WTC11 (cell line): ENCODE measurements at regions not wholly inside any gene's neighbourhood (a gene's known extent, or its start where the extent isn't known, plus 50 kb on each side); places are given as distances from the start of the nearest gene placed in this dataset.

Experiments used
- ATAC-seq: fragments of 200-7000 bp; cut with Tn5 transposase; 2 replicates; pipeline ENCODE4 v1.10.0; 2021; ENCODE audit warnings: mild to moderate bottlenecking, moderate library complexity
- CTCF ChIA-PET: fragments of 300-600 bp; sonication (Branson Sonifier 250); formaldehyde crosslinking; loops from one replicate; lab custom pipeline; 2021; ENCODE audit warnings: antibody characterized with exemption; lab: Charles Lee
- POLR2A ChIA-PET: fragments of 350-600 bp; sonication (Branson Sonifier 250); formaldehyde crosslinking; loops from one replicate; lab custom pipeline; 2021; ENCODE audit warnings: antibody characterized with exemption; lab: Charles Lee
- DNase-seq: peaks from one replicate; pipeline ENCODE4 v3.0.0; 2021; ENCODE audit warnings: low spot score
- H3K27ac Mint-ChIP-seq: 2 replicates; pipeline ENCODE4 v1.8.0; 2021; ENCODE audit warnings: mixed read lengths
- H3K27me3 Mint-ChIP-seq: 2 replicates; pipeline ENCODE4 v1.8.0; 2021; ENCODE audit warnings: low read depth, mild to moderate bottlenecking, moderate library complexity, mixed read lengths
- H3K36me3 Mint-ChIP-seq: 2 replicates; pipeline ENCODE4 v1.8.0; 2021; ENCODE audit warnings: mixed read lengths
- H3K4me1 Mint-ChIP-seq: 2 replicates; pipeline ENCODE4 v1.8.0; 2022; ENCODE audit warnings: mixed read lengths
- H3K4me3 Mint-ChIP-seq: 2 replicates; pipeline ENCODE4 v1.8.0; 2021; ENCODE audit warnings: mild to moderate bottlenecking, moderate library complexity, mixed read lengths
- H3K9me3 Mint-ChIP-seq: 2 replicates; pipeline ENCODE4 v1.8.0; 2021; ENCODE audit warnings: mixed read lengths
- AR ChIP-seq: fragments of 250-450 bp; sonication (Bioruptor Pico); IDR thresholded peaks from 2 replicates; pipeline ENCODE4 v1.9.0; 2021; ENCODE audit warnings: mild to moderate bottlenecking
- CREM ChIP-seq: sonication (generic); formaldehyde crosslinking; IDR thresholded peaks from 2 replicates; pipeline ENCODE4 v1.8.1; 2022; ENCODE audit warnings: mild to moderate bottlenecking, missing genetic modification reagents, moderate library complexity
- E2F4 ChIP-seq: sonication (generic); formaldehyde crosslinking; IDR thresholded peaks from 2 replicates; pipeline ENCODE4 v1.8.1; 2022; ENCODE audit warnings: low read depth, mild to moderate bottlenecking, moderate library complexity, missing genetic modification reagents, borderline replicate concordance
- ESRRA ChIP-seq: sonication (generic); formaldehyde crosslinking; IDR thresholded peaks from 2 replicates; pipeline ENCODE4 v1.8.1; 2022; ENCODE audit warnings: mild to moderate bottlenecking, missing genetic modification reagents, borderline replicate concordance
- FOXK1 ChIP-seq: sonication (generic); formaldehyde crosslinking; IDR thresholded peaks from 2 replicates; pipeline ENCODE4 v1.8.0; 2022; ENCODE audit warnings: mild to moderate bottlenecking, moderate library complexity, missing genetic modification reagents
- FOXP4 ChIP-seq: sonication (generic); formaldehyde crosslinking; IDR thresholded peaks from 2 replicates; pipeline ENCODE4 v1.8.0; 2022; ENCODE audit warnings: mild to moderate bottlenecking, missing genetic modification reagents
- GABPB1 ChIP-seq: sonication (generic); formaldehyde crosslinking; IDR thresholded peaks from 2 replicates; pipeline ENCODE4 v1.8.1; 2023; ENCODE audit warnings: mild to moderate bottlenecking, missing genetic modification reagents
- JAZF1 ChIP-seq: fragments of 250-450 bp; sonication (Bioruptor Pico); IDR thresholded peaks from 2 replicates; pipeline ENCODE4 v1.9.0; 2021; ENCODE audit warnings: moderate library complexity, mild to moderate bottlenecking, inconsistent platforms
- MYBL2 ChIP-seq: sonication (generic); formaldehyde crosslinking; IDR thresholded peaks from 2 replicates; pipeline ENCODE4 v1.8.1; 2023; ENCODE audit warnings: mild to moderate bottlenecking, moderate library complexity, missing genetic modification reagents
- NR1H2 ChIP-seq: sonication (generic); formaldehyde crosslinking; IDR thresholded peaks from 2 replicates; pipeline ENCODE4 v1.9.0; 2021; ENCODE audit warnings: mild to moderate bottlenecking, moderate library complexity, missing genetic modification reagents
- RELA ChIP-seq: sonication (generic); formaldehyde crosslinking; IDR thresholded peaks from 2 replicates; pipeline ENCODE4 v1.8.1; 2022; ENCODE audit warnings: missing genetic modification reagents, mild to moderate bottlenecking, borderline replicate concordance
- RORB ChIP-seq: fragments of 250-450 bp; sonication (Bioruptor Pico); IDR thresholded peaks from 2 replicates; pipeline ENCODE4 v1.9.0; 2021; ENCODE audit warnings: mild to moderate bottlenecking
- STAT6 ChIP-seq: sonication (generic); formaldehyde crosslinking; conservative IDR thresholded peaks from 2 replicates; pipeline ENCODE4 v1.8.1; 2023; ENCODE audit warnings: mild to moderate bottlenecking, low read depth, missing genetic modification reagents, moderate library complexity
- ZBTB43 ChIP-seq: sonication (generic); formaldehyde crosslinking; IDR thresholded peaks from 2 replicates; pipeline ENCODE4 v1.8.1; 2023; ENCODE audit warnings: mild to moderate bottlenecking, missing genetic modification reagents
- ZNF121 ChIP-seq: sonication (generic); formaldehyde crosslinking; IDR thresholded peaks from 2 replicates; pipeline ENCODE4 v1.8.0; 2023; ENCODE audit warnings: missing genetic modification reagents
- ZNF138 ChIP-seq: sonication (generic); formaldehyde crosslinking; conservative IDR thresholded peaks from 2 replicates; pipeline ENCODE4 v1.8.1; 2022; ENCODE audit warnings: mild to moderate bottlenecking, moderate library complexity, missing genetic modification reagents
- ZNF396 ChIP-seq: fragments of 250-450 bp; sonication (Bioruptor Pico); IDR thresholded peaks from 2 replicates; pipeline ENCODE4 v1.8.0; 2021; ENCODE audit warnings: mild to moderate bottlenecking, moderate library complexity, borderline replicate concordance
- ZNF416 ChIP-seq: fragments of 250-450 bp; sonication (Bioruptor Pico); IDR thresholded peaks from 2 replicates; pipeline ENCODE4 v1.9.0; 2021; ENCODE audit warnings: mild to moderate bottlenecking, inconsistent platforms
- ZNF671 ChIP-seq: fragments of 250-450 bp; sonication (Bioruptor Pico); IDR thresholded peaks from 2 replicates; pipeline ENCODE4 v1.8.0; 2021; ENCODE audit warnings: mild to moderate bottlenecking

GRCh38 chr14:22428700-22429291, 160.2 kb downstream of the DAD1 start (continued):
- TF ChIP-seq ESRRA (CRISPR knock-in tag) (no peak), ZBTB43 (CRISPR knock-in tag) (no peak), ZNF121 (CRISPR knock-in tag) (no peak), FOXP4 (CRISPR knock-in tag) (no peak)

- POLR2A ChIA-PET: no interaction called here
- TF ChIP-seq GABPB1 (CRISPR knock-in tag) (peak; percentile 90), MYBL2 (CRISPR knock-in tag) (no peak)
- no peak for DNase-seq
- no peak overlapping the region for H3K27ac Mint-ChIP-seq
- no peaks in the 10 kb centered on the region for H3K9me3 Mint-ChIP-seq
- H3K4me1 Mint-ChIP-seq: peaks cover 6% of the 10 kb centered on the region
- H3K4me3 Mint-ChIP-seq: no peak overlapping the region
- no peak for ATAC-seq
- H3K27me3 Mint-ChIP-seq: no peaks in the 10 kb centered on the region
- CTCF ChIA-PET: no interaction called here
- H3K36me3 Mint-ChIP-seq: no peaks in the 10 kb centered on the region
Measured at GRCh38 chr14:22427771-22428231, 161.2 kb downstream of the DAD1 start.

- Mint-ChIP-seq H3K9me3 (no peaks in the 10 kb centered on the region; the same call in 1 of the 2 replicates), H3K27ac (no peak overlapping the region), H3K36me3 (no peaks in the 10 kb centered on the region), H3K4me1 (no peaks in the 10 kb centered on the region), H3K27me3 (no peaks in the 10 kb centered on the region), H3K4me3 (no peak overlapping the region)
- ATAC-seq (no peak), DNase-seq (no peak)
- TF ChIP-seq RELA (CRISPR knock-in tag) (no peak), ZNF121 (CRISPR knock-in tag) (no peak), AR (CRISPR knock-in tag) (no peak), STAT6 (CRISPR knock-in tag) (no peak), ZNF671 (CRISPR knock-in tag) (no peak), JAZF1 (CRISPR knock-in tag) (no peak), RORB (CRISPR knock-in tag) (no peak), E2F4 (no peak), ZNF396 (no peak), ZNF138 (CRISPR knock-in tag) (no peak), CREM (no peak), NR1H2 (no peak), ZNF416 (CRISPR knock-in tag) (no peak), FOXK1 (CRISPR knock-in tag) (no peak)
- CTCF ChIA-PET: interaction anchor here (0.7 kb wide), 1 partner anchor 1206 kb away, joined by 4 read pairs; no protein-coding TSS in a partner anchor
- POLR2A ChIA-PET: no interaction called here
Measured at GRCh38 chr14:22426711-22427110, 162.3 kb downstream of the DAD1 start.
